GM12892 (cell line): ENCODE measurements at regions not wholly inside any gene's neighbourhood (a gene's known extent, or its start where the extent isn't known, plus 50 kb on each side); places are given as distances from the start of the nearest gene placed in this dataset.

Experiments used
- DNase-seq: peaks from one replicate; pipeline ENCODE4 v3.0.0; 2011; ENCODE audit not compliant: insufficient read length
- FAIRE-seq: peaks from 2 replicates; lab custom pipeline; 2011; peaks lifted over from hg19 to GRCh38; lab: Jason Lieb, UNC
- POLR2A ChIP-seq: IDR thresholded peaks from 2 replicates; pipeline ENCODE4 v1.6.1; 2011; ENCODE audit warnings: low read depth, low read length, control low read depth
- POLR2AphosphoS5 ChIP-seq: IDR thresholded peaks from 2 replicates; pipeline ENCODE4 v1.6.1; 2011; ENCODE audit warnings: low read depth, low read length, control low read depth
- TAF1 ChIP-seq: IDR thresholded peaks from 2 replicates; pipeline ENCODE4 v1.6.1; 2011; ENCODE audit warnings: low read depth, mild to moderate bottlenecking, control low read depth, low read length, borderline replicate concordance

- DNase-seq (no peak), FAIRE-seq (peak; percentile 89)
- TF ChIP-seq POLR2A (no peak), POLR2AphosphoS5 (no peak), TAF1 (no peak)
Measured at GRCh38 chr10:7477538-7478334, 66.9 kb upstream of the SFMBT2 start.

- DNase-seq (no peak), FAIRE-seq (no peak)
- no peak for TF ChIP-seq POLR2AphosphoS5
- no peak for TF ChIP-seq POLR2A
- no peak for TF ChIP-seq TAF1
Measured at GRCh38 chr10:7475939-7476338, 65.1 kb upstream of the SFMBT2 start.

GRCh38 chr10:7475046-7475911 lies 64.4 kb upstream of the SFMBT2 start:
- FAIRE-seq (peak; percentile 67), DNase-seq (no peak)
- TF ChIP-seq POLR2AphosphoS5 = no peak
- no peak for TF ChIP-seq POLR2A
- TF ChIP-seq TAF1 = no peak

GRCh38 chr10:7474388-7474787 lies 63.6 kb upstream of the SFMBT2 start:
- TF ChIP-seq TAF1 (no peak), POLR2AphosphoS5 (no peak), POLR2A (no peak)
- DNase-seq = no peak
- no peak for FAIRE-seq

GRCh38 chr10:7473474-7473873 lies 62.6 kb upstream of the SFMBT2 start:
- FAIRE-seq (no peak), DNase-seq (no peak)
- no peak for TF ChIP-seq POLR2AphosphoS5
- no peak for TF ChIP-seq POLR2A
- no peak for TF ChIP-seq TAF1

- no peak for TF ChIP-seq TAF1
- TF ChIP-seq POLR2AphosphoS5 = peak; percentile 72
- TF ChIP-seq POLR2A = peak; percentile 55; the same call in 1 of the 2 replicates
- DNase-seq = peak; percentile 33
- FAIRE-seq = peak; percentile 99
Measured at GRCh38 chr10:7471720-7472367, 61.0 kb upstream of the SFMBT2 start.

- FAIRE-seq (peak; percentile 48), DNase-seq (no peak)
- TF ChIP-seq TAF1 (no peak), POLR2AphosphoS5 (no peak), POLR2A (no peak)
Measured at GRCh38 chr10:7470371-7470770, 59.5 kb upstream of the SFMBT2 start.

- no peak for DNase-seq
- no peak for FAIRE-seq
- no peak for TF ChIP-seq TAF1
- no peak for TF ChIP-seq POLR2AphosphoS5
- no peak for TF ChIP-seq POLR2A
Measured at GRCh38 chr10:7467031-7467667, 56.3 kb upstream of the SFMBT2 start.

- FAIRE-seq (no peak), DNase-seq (no peak)
- no peak for TF ChIP-seq POLR2A
- TF ChIP-seq POLR2AphosphoS5 = no peak
- TF ChIP-seq TAF1 = no peak
Measured at GRCh38 chr10:7464691-7465090, 53.9 kb upstream of the SFMBT2 start.
